ENCODE measurements at regions not wholly inside any gene's neighbourhood (a gene's known extent, or its start where the extent isn't known, plus 50 kb on each side); places are given as distances from the start of the nearest gene placed in this dataset.

DNA sequence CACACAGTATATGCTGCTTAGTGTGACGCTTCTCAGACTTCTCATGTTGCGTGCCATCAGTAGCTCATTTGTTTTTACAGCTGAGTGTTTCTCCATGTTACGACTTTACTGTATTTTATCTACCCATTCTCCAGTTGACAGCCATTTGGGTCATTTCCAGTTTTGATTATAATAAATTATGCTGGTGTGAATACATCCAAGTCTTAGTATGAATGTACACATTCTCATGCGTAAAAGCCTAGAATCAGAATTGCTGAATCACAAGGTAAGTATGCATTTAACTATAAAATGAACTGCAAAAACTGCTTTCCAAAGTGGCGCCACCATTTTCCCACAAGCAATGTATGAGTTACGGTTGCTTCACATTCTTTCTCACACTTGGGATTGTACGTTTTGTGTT, 184.2 kb upstream of the SLC35G4 start:
- TF ChIP-seq, protein P1, sequence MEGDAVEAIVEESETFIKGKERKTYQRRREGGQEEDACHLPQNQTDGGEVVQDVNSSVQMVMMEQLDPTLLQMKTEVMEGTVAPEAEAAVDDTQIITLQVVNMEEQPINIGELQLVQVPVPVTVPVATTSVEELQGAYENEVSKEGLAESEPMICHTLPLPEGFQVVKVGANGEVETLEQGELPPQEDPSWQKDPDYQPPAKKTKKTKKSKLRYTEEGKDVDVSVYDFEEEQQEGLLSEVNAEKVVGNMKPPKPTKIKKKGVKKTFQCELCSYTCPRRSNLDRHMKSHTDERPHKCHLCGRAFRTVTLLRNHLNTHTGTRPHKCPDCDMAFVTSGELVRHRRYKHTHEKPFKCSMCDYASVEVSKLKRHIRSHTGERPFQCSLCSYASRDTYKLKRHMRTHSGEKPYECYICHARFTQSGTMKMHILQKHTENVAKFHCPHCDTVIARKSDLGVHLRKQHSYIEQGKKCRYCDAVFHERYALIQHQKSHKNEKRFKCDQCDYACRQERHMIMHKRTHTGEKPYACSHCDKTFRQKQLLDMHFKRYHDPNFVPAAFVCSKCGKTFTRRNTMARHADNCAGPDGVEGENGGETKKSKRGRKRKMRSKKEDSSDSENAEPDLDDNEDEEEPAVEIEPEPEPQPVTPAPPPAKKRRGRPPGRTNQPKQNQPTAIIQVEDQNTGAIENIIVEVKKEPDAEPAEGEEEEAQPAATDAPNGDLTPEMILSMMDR (IDR thresholded peaks at IDR 0.05; ENCODE audit: low read depth, low read length): no peak
- no peak for TF ChIP-seq EZH2phosphoT487 (IDR thresholded peaks at IDR 0.05; ENCODE audit: low read depth)

All from OCI-LY3 (cell line).